ENCODE measurements at regions not wholly inside any gene's neighbourhood (a gene's known extent, or its start where the extent isn't known, plus 50 kb on each side); places are given as distances from the start of the nearest gene placed in this dataset.

DNA sequence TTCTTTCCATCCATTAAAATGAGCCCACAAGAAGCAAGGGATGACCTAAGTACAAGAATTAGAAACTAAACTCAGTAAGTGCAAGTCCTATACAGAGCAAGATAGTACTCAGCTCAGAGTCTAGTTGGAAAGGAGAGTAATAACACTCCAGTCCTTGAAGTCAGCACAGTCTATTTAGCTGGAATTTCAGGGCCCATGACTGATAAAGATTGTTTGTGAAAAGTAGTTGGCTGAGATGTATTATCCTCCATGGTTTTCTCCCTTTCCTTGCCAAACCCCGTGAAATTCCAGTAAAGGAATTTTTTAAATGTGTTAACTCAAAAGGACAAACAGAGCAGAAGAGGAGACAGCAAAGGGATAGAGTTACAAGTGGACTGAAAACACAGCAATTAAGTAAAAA, 127.2 kb upstream of the STT3B start:
- H2AFZ ChIP-seq (ENCODE audit: low read depth, low read length, poor library complexity, severe bottlenecking): no peak overlapping the region
- BruUV-seq (replicated peaks): no TSS peak
- no peaks in the 10 kb centered on the region for H3K36me3 ChIP-seq (ENCODE audit: control insufficient read depth in 1 of 2, insufficient read depth in 2 of 2, low read length in 2 of 2)
- POLR2A ChIA-PET: no interaction called here
- H3K27ac ChIP-seq (ENCODE audit: low read depth, low read length): no peak overlapping the region
- ATAC-seq (no peak), DNase-seq (ENCODE audit: low read depth, low spot score) (no peak)
- H3K4me1 ChIP-seq (ENCODE audit: control insufficient read depth in 1 of 2, insufficient read depth in 2 of 2, low read length in 2 of 2): no peaks in the 10 kb centered on the region
- CTCF ChIA-PET: no interaction called here
- no peaks in the 10 kb centered on the region for H4K20me1 ChIP-seq (ENCODE audit: insufficient read depth)
- no peaks in the 10 kb centered on the region for H3K9me3 ChIP-seq (ENCODE audit: control insufficient read depth in 1 of 2, insufficient read depth in 1 of 2, low read depth in 1 of 2, low read length in 2 of 2)
- H3K27me3 ChIP-seq (ENCODE audit: insufficient read depth, low read length): no peaks in the 10 kb centered on the region
- no peaks in the 10 kb centered on the region for H3K79me2 ChIP-seq (ENCODE audit: insufficient read depth, low read length)
- intact Hi-C loops (cut with micrococcal nuclease): no loop called here
- TF ChIP-seq TCF7L2 (IDR thresholded peaks at IDR 0.05; ENCODE audit: borderline replicate concordance, extremely low read depth, insufficient read depth, insufficient read length): no peak
- no peak for TF ChIP-seq JUND (IDR thresholded peaks at IDR 0.05)
- TF ChIP-seq CBX3 (IDR thresholded peaks at IDR 0.05; ENCODE audit: low read depth): no peak
- TF ChIP-seq EZH2phosphoT487 (IDR thresholded peaks at IDR 0.05; ENCODE audit: borderline replicate concordance): no peak
- no peak for TF ChIP-seq SP1 (IDR thresholded peaks at IDR 0.05; ENCODE audit: low read depth)
- TF ChIP-seq, protein P1, sequence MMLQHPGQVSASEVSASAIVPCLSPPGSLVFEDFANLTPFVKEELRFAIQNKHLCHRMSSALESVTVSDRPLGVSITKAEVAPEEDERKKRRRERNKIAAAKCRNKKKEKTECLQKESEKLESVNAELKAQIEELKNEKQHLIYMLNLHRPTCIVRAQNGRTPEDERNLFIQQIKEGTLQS (IDR thresholded peaks at IDR 0.05): no peak
- H3K9me2 ChIP-seq (ENCODE audit: insufficient read depth): no peaks in the 10 kb centered on the region
- H3K9ac ChIP-seq (ENCODE audit: low read length): no peak overlapping the region
- no peak overlapping the region for H3K4me3 ChIP-seq (replicated peaks in 1 of 2; ENCODE audit: low read depth in 1 of 2, low read length in 2 of 2)
- H3K4me2 ChIP-seq (ENCODE audit: low read length): no peak overlapping the region
- RAD21 ChIA-PET (ENCODE audit: low non-redundant PET in 1 of 2, low total read pairs in 2 of 2, uncharacterized antibody in 2 of 2, unreplicated experiment in 2 of 2): no interaction called here

- H3K27ac ChIP-seq (ENCODE audit: low read depth, low read length): no peak overlapping the region
- H3K27me3 ChIP-seq (ENCODE audit: insufficient read depth, low read length): no peaks in the 10 kb centered on the region
- no peak overlapping the region for H2AFZ ChIP-seq (ENCODE audit: low read depth, low read length, poor library complexity, severe bottlenecking)
- H3K79me2 ChIP-seq (ENCODE audit: insufficient read depth, low read length): no peaks in the 10 kb centered on the region
- no peaks in the 10 kb centered on the region for H4K20me1 ChIP-seq (ENCODE audit: insufficient read depth)
- no peaks in the 10 kb centered on the region for H3K9me2 ChIP-seq (ENCODE audit: insufficient read depth)
- ATAC-seq (no peak), DNase-seq (ENCODE audit: low read depth, low spot score) (no peak)
- H3K9me3 ChIP-seq (ENCODE audit: control insufficient read depth in 1 of 2, insufficient read depth in 1 of 2, low read depth in 1 of 2, low read length in 2 of 2): no peaks in the 10 kb centered on the region
- POLR2A ChIA-PET: no interaction called here
- RAD21 ChIA-PET (ENCODE audit: low non-redundant PET in 1 of 2, low total read pairs in 2 of 2, uncharacterized antibody in 2 of 2, unreplicated experiment in 2 of 2): no interaction called here
- H3K9ac ChIP-seq (ENCODE audit: low read length): no peak overlapping the region
- no peak overlapping the region for H3K4me3 ChIP-seq (replicated peaks in 1 of 2; ENCODE audit: low read depth in 1 of 2, low read length in 2 of 2)
- intact Hi-C loops (cut with micrococcal nuclease): no loop called here
- no TSS peak for BruUV-seq (replicated peaks)
- CTCF ChIA-PET: no interaction called here
- no peak overlapping the region for H3K4me2 ChIP-seq (ENCODE audit: low read length)
- H3K4me1 ChIP-seq (ENCODE audit: control insufficient read depth in 1 of 2, insufficient read depth in 2 of 2, low read length in 2 of 2): no peaks in the 10 kb centered on the region
- TF ChIP-seq, protein P2, sequence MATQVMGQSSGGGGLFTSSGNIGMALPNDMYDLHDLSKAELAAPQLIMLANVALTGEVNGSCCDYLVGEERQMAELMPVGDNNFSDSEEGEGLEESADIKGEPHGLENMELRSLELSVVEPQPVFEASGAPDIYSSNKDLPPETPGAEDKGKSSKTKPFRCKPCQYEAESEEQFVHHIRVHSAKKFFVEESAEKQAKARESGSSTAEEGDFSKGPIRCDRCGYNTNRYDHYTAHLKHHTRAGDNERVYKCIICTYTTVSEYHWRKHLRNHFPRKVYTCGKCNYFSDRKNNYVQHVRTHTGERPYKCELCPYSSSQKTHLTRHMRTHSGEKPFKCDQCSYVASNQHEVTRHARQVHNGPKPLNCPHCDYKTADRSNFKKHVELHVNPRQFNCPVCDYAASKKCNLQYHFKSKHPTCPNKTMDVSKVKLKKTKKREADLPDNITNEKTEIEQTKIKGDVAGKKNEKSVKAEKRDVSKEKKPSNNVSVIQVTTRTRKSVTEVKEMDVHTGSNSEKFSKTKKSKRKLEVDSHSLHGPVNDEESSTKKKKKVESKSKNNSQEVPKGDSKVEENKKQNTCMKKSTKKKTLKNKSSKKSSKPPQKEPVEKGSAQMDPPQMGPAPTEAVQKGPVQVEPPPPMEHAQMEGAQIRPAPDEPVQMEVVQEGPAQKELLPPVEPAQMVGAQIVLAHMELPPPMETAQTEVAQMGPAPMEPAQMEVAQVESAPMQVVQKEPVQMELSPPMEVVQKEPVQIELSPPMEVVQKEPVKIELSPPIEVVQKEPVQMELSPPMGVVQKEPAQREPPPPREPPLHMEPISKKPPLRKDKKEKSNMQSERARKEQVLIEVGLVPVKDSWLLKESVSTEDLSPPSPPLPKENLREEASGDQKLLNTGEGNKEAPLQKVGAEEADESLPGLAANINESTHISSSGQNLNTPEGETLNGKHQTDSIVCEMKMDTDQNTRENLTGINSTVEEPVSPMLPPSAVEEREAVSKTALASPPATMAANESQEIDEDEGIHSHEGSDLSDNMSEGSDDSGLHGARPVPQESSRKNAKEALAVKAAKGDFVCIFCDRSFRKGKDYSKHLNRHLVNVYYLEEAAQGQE (IDR thresholded peaks at IDR 0.05; ENCODE audit: low read depth): no peak
- no peak for TF ChIP-seq CBX3 (IDR thresholded peaks at IDR 0.05; ENCODE audit: low read depth)
- no peaks in the 10 kb centered on the region for H3K36me3 ChIP-seq (ENCODE audit: control insufficient read depth in 1 of 2, insufficient read depth in 2 of 2, low read length in 2 of 2)
Observed at GRCh38 chr3:31406896-31407295, 125.8 kb upstream of the STT3B start.

Measured in HCT116 (cell line).